ENCODE measurements at regions not wholly inside any gene's neighbourhood (a gene's known extent, or its start where the extent isn't known, plus 50 kb on each side); places are given as distances from the start of the nearest gene placed in this dataset.

GRCh38 chr21:35254006-35254764 is 205.1 kb upstream of the RUNX1 start:
- no peak for TF ChIP-seq ZNF274 (IDR thresholded peaks at IDR 0.05; ENCODE audit: low read depth, low read length)
- no peak overlapping the region for H3K4me3 ChIP-seq (ENCODE audit: low read length)

GRCh38 chr21:35252831-35253230 is 203.7 kb upstream of the RUNX1 start:
- H3K4me3 ChIP-seq (ENCODE audit: low read length) = no peak overlapping the region
- no peak for TF ChIP-seq ZNF274 (IDR thresholded peaks at IDR 0.05; ENCODE audit: low read depth, low read length)

- TF ChIP-seq ZNF274 (IDR thresholded peaks at IDR 0.05; ENCODE audit: low read depth, low read length) = no peak
- no peak overlapping the region for H3K4me3 ChIP-seq (ENCODE audit: low read length)
These were observed 200.5 kb upstream of the RUNX1 start for GRCh38 chr21:35249636-35250035.

GRCh38 chr21:35245879-35246278 is 196.8 kb upstream of the RUNX1 start:
- no peak overlapping the region for H3K4me3 ChIP-seq (ENCODE audit: low read length)
- TF ChIP-seq ZNF274 (IDR thresholded peaks at IDR 0.05; ENCODE audit: low read depth, low read length) = no peak

- TF ChIP-seq ZNF274 (IDR thresholded peaks at IDR 0.05; ENCODE audit: low read depth, low read length) = no peak
These were observed 195.4 kb upstream of the RUNX1 start for GRCh38 chr21:35244514-35244913.

GRCh38 chr21:35243171-35243570 is 194.1 kb upstream of the RUNX1 start:
- no peak for TF ChIP-seq ZNF274 (IDR thresholded peaks at IDR 0.05; ENCODE audit: low read depth, low read length)

More at GRCh38 chr21:35244514-35244913, 195.4 kb upstream of the RUNX1 start:
- H3K4me3 ChIP-seq (ENCODE audit: low read length) = no peak overlapping the region

GRCh38 chr21:35239811-35240219 is 190.7 kb upstream of the RUNX1 start:
- H3K4me3 ChIP-seq (ENCODE audit: low read length) = no peak overlapping the region
- TF ChIP-seq ZNF274 (IDR thresholded peaks at IDR 0.05; ENCODE audit: low read depth, low read length) = no peak

More at GRCh38 chr21:35243171-35243570, 194.1 kb upstream of the RUNX1 start:
- H3K4me3 ChIP-seq (ENCODE audit: low read length) = no peak overlapping the region

- no peak for TF ChIP-seq ZNF274 (IDR thresholded peaks at IDR 0.05; ENCODE audit: low read depth, low read length)
- no peak overlapping the region for H3K4me3 ChIP-seq (ENCODE audit: low read length)
These were observed 189.0 kb upstream of the RUNX1 start for GRCh38 chr21:35238119-35238518.

GRCh38 chr21:35237287-35237686 is 188.2 kb upstream of the RUNX1 start:
- H3K4me3 ChIP-seq (ENCODE audit: low read length) = no peak overlapping the region
- no peak for TF ChIP-seq ZNF274 (IDR thresholded peaks at IDR 0.05; ENCODE audit: low read depth, low read length)

- no peak for TF ChIP-seq ZNF274 (IDR thresholded peaks at IDR 0.05; ENCODE audit: low read depth, low read length)
These were observed 187.0 kb upstream of the RUNX1 start for GRCh38 chr21:35236090-35236489.

GRCh38 chr21:35234725-35235124 is 185.6 kb upstream of the RUNX1 start:
- no peak for TF ChIP-seq ZNF274 (IDR thresholded peaks at IDR 0.05; ENCODE audit: low read depth, low read length)

More at GRCh38 chr21:35236090-35236489, 187.0 kb upstream of the RUNX1 start:
- no peak overlapping the region for H3K4me3 ChIP-seq (ENCODE audit: low read length)

GRCh38 chr21:35233756-35234155 is 184.7 kb upstream of the RUNX1 start:
- H3K4me3 ChIP-seq (ENCODE audit: low read length) = no peak overlapping the region
- TF ChIP-seq ZNF274 (IDR thresholded peaks at IDR 0.05; ENCODE audit: low read depth, low read length) = no peak

More at GRCh38 chr21:35234725-35235124, 185.6 kb upstream of the RUNX1 start:
- H3K4me3 ChIP-seq (ENCODE audit: low read length) = no peak overlapping the region

- H3K4me3 ChIP-seq (ENCODE audit: low read length) = no peak overlapping the region
- TF ChIP-seq ZNF274 (IDR thresholded peaks at IDR 0.05; ENCODE audit: low read depth, low read length) = no peak
These were observed 183.6 kb upstream of the RUNX1 start for GRCh38 chr21:35232545-35233176.

GRCh38 chr21:35231090-35231489 is 182.0 kb upstream of the RUNX1 start:
- no peak overlapping the region for H3K4me3 ChIP-seq (ENCODE audit: low read length)
- TF ChIP-seq ZNF274 (IDR thresholded peaks at IDR 0.05; ENCODE audit: low read depth, low read length) = no peak

GRCh38 chr21:35229290-35229689 is 180.2 kb upstream of the RUNX1 start:
- no peak overlapping the region for H3K4me3 ChIP-seq (ENCODE audit: low read length)
- TF ChIP-seq ZNF274 (IDR thresholded peaks at IDR 0.05; ENCODE audit: low read depth, low read length) = no peak

All from GM08714 (cell line).